K562 (cell line): ENCODE measurements at regions not wholly inside any gene's neighbourhood (a gene's known extent, or its start where the extent isn't known, plus 50 kb on each side); places are given as distances from the start of the nearest gene placed in this dataset.

Source experiments
- ARID1B ChIP-seq: fragments of 450-650 bp; IDR thresholded peaks from 2 replicates; pipeline ENCODE4 v1.6.1; 2016; ENCODE audit warnings: antibody characterized with exemption, mild to moderate bottlenecking, inconsistent platforms
- BRD4 ChIP-seq: fragments of 200-600 bp; sonication (generic); IDR thresholded peaks from 2 replicates; pipeline ENCODE4 v1.6.1; 2017; ENCODE audit warnings: inconsistent platforms
- CAMTA2 ChIP-seq: fragments of 250-450 bp; sonication (Bioruptor Pico); conservative IDR thresholded peaks from 2 replicates; pipeline ENCODE4 v1.5.1; 2022
- CC2D1A ChIP-seq: fragments of 450-650 bp; IDR thresholded peaks from 2 replicates; pipeline ENCODE4 v1.6.1; 2017; ENCODE audit warnings: mild to moderate bottlenecking
- JUND ChIP-seq, 2 experiments: IDR thresholded peaks; 2 replicates in 1 of 2; 3 replicates in 1 of 2; pipeline ENCODE4 v1.6.1; 2011; ENCODE audit warnings: borderline replicate concordance in 2 of 2, low read depth in 2 of 2, low read length in 2 of 2, improper control_type of control experiment in 1 of 2, missing biosample characterization in 1 of 2, missing genetic modification characterization in 1 of 2, missing genetic modification reagents in 1 of 2
- MIER1 ChIP-seq: fragments of 450-650 bp; IDR thresholded peaks from 2 replicates; pipeline ENCODE4 v1.6.1; 2016; ENCODE audit warnings: antibody characterized with exemption, mild to moderate bottlenecking, low read depth
- RFX1 ChIP-seq: fragments of 450-650 bp; IDR thresholded peaks from 2 replicates; pipeline ENCODE4 v1.6.1; 2016; ENCODE audit warnings: mild to moderate bottlenecking, moderate library complexity
- SMARCB1 ChIP-seq: IDR thresholded peaks from 2 replicates; pipeline ENCODE4 v1.6.1; 2011; ENCODE audit warnings: improper control_type of control experiment, low read depth; ENCODE audit not compliant: insufficient read length
- SP2 ChIP-seq: IDR thresholded peaks from 2 replicates; pipeline ENCODE4 v1.6.1; 2011; ENCODE audit warnings: mild to moderate bottlenecking, low read depth, low read length, moderate library complexity; ENCODE audit not compliant: poor library complexity, severe bottlenecking; ENCODE audit errors: extremely low read depth
- ZNF143 ChIP-seq: sonication (generic); formaldehyde crosslinking; IDR thresholded peaks from 2 replicates; pipeline ENCODE4 v1.9.0; 2022; ENCODE audit warnings: mild to moderate bottlenecking, missing genetic modification reagents
- ZNF75A ChIP-seq: fragments of 450-650 bp; formaldehyde crosslinking; IDR thresholded peaks from 2 replicates; pipeline ENCODE4 v1.4.0; 2020; ENCODE audit warnings: mild to moderate bottlenecking
- TF ChIP-seq, protein P1 (sequence below), 2 experiments: fragments of 450-650 bp; IDR thresholded peaks; 2 replicates each; pipeline ENCODE4 v1.6.1; 2016; ENCODE audit warnings: mild to moderate bottlenecking in 2 of 2, borderline replicate concordance in 1 of 2, low read depth in 1 of 2, moderate library complexity in 1 of 2
- TF ChIP-seq, protein P2 (sequence below): sonication (generic); formaldehyde crosslinking; IDR thresholded peaks from 2 replicates; pipeline ENCODE4 v1.8.1; 2023; ENCODE audit warnings: missing genetic modification reagents, mild to moderate bottlenecking, borderline replicate concordance

DNA sequence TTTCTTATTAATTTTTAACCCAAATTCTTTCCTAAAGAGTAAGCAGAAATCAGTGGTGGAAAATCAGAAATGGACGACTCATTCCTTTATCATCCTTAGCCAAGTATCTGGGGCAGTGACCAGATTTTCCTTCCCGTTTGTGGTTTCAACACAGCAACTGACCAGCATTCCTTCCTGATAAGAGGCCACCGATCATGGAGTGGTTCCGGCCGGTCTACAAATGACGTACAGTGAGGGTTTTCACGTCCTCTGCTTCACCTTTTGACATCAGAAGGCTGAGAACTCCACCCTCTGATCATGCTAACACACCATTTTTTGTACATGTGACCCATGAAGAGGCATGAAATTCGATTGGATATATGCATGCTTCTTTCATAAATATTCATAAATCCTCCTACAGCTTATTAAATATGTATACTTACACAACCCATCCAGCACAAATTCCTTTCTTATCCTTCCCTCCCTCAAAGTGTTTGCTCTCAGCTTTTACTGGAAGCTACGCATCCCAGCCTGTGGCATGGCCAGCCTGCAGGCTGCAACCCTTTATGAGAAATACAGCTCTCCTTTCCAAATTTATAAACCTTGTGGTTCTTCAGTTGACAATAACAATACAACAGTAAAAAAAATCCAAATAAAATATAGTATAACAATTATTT lies 173.0 kb upstream of the CASK start (continued):
- TF ChIP-seq, protein P1, sequence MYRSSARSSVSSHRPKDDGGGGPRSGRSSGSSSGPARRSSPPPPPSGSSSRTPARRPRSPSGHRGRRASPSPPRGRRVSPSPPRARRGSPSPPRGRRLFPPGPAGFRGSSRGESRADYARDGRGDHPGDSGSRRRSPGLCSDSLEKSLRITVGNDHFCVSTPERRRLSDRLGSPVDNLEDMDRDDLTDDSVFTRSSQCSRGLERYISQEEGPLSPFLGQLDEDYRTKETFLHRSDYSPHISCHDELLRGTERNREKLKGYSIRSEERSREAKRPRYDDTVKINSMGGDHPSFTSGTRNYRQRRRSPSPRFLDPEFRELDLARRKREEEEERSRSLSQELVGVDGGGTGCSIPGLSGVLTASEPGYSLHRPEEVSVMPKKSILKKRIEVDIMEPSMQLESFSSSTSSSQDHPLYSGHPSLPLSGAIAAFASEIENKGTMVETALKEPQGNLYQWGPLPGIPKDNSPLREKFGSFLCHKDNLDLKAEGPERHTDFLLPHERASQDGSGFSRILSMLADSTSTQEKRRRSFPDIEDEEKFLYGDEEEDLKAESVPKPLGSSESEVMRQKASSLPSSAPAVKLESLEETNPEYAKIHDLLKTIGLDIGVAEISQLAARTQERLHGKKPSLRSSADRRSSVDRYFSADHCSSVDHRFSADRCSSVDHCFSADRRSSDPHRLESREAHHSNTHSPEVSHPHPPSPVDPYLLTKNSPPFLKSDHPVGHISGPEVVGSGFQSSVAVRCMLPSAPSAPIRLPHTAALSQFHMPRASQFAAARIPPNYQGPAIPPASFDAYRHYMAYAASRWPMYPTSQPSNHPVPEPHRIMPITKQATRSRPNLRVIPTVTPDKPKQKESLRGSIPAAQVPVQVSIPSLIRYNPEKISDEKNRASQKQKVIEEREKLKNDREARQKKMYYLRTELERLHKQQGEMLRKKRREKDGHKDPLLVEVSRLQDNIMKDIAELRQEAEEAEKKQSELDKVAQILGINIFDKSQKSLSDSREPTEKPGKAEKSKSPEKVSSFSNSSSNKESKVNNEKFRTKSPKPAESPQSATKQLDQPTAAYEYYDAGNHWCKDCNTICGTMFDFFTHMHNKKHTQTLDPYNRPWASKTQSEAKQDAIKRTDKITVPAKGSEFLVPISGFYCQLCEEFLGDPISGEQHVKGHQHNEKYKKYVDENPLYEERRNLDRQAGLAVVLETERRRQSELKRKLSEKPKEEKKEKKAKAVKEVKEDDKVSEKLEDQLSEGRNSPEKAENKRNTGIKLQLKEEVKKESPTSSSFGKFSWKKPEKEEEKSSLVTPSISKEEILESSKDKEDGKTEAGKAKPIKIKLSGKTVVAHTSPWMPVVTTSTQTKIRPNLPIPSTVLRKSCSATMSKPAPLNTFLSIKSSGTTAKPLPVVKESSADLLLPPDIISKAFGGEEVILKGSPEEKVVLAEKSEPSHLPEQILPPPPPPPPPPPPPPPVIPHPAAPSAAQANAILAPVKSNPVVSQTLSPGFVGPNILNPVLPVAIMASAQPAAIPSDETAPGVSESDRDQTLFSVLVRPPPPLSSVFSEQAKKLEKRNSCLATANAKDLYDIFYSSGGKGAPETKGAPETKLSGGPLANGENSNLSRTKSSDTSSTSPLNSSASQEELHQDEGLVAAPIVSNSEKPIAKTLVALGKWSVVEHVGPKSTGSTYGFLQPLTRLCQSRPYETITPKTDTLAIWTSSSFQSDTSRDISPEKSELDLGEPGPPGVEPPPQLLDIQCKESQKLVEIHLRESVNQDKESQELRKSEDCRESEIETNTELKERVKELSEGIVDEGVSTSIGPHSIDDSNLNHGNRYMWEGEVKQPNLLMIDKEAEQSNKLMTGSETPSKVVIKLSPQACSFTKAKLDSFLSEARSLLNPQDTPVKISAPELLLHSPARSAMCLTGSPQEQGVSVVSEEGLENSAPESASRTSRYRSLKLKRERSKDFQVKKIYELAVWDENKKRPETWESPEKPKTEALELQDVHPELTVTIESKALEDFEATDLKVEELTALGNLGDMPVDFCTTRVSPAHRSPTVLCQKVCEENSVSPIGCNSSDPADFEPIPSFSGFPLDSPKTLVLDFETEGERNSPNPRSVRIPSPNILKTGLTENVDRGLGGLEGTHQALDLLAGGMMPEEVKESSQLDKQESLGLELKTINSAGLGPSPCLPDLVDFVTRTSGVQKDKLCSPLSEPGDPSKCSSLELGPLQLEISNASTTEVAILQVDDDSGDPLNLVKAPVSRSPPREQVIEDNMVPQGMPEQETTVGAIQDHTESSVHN (IDR thresholded peaks at IDR 0.05; ENCODE audit: borderline replicate concordance in 1 of 2, low read depth in 1 of 2): no peak
- TF ChIP-seq, protein P2, sequence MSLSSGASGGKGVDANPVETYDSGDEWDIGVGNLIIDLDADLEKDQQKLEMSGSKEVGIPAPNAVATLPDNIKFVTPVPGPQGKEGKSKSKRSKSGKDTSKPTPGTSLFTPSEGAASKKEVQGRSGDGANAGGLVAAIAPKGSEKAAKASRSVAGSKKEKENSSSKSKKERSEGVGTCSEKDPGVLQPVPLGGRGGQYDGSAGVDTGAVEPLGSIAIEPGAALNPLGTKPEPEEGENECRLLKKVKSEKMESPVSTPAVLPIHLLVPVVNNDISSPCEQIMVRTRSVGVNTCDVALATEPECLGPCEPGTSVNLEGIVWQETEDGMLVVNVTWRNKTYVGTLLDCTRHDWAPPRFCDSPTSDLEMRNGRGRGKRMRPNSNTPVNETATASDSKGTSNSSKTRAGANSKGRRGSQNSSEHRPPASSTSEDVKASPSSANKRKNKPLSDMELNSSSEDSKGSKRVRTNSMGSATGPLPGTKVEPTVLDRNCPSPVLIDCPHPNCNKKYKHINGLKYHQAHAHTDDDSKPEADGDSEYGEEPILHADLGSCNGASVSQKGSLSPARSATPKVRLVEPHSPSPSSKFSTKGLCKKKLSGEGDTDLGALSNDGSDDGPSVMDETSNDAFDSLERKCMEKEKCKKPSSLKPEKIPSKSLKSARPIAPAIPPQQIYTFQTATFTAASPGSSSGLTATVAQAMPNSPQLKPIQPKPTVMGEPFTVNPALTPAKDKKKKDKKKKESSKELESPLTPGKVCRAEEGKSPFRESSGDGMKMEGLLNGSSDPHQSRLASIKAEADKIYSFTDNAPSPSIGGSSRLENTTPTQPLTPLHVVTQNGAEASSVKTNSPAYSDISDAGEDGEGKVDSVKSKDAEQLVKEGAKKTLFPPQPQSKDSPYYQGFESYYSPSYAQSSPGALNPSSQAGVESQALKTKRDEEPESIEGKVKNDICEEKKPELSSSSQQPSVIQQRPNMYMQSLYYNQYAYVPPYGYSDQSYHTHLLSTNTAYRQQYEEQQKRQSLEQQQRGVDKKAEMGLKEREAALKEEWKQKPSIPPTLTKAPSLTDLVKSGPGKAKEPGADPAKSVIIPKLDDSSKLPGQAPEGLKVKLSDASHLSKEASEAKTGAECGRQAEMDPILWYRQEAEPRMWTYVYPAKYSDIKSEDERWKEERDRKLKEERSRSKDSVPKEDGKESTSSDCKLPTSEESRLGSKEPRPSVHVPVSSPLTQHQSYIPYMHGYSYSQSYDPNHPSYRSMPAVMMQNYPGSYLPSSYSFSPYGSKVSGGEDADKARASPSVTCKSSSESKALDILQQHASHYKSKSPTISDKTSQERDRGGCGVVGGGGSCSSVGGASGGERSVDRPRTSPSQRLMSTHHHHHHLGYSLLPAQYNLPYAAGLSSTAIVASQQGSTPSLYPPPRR (CRISPR knock-in tag): no peak
- TF ChIP-seq MIER1: no peak
- no peak for TF ChIP-seq SP2
- TF ChIP-seq ZNF143 (CRISPR knock-in tag): no peak
- no peak for TF ChIP-seq BRD4
- TF ChIP-seq SMARCB1: no peak
- TF ChIP-seq ARID1B: no peak
- no peak for TF ChIP-seq ZNF75A (CRISPR knock-in tag)
- TF ChIP-seq JUND (IDR thresholded peaks at IDR 0.05; ENCODE audit: borderline replicate concordance, low read depth, low read length): no peak
- peak; percentile 10; the same call in 1 of the 3 replicates for TF ChIP-seq JUND (tag; IDR thresholded peaks at IDR 0.05; ENCODE audit: borderline replicate concordance, low read depth, low read length)
- TF ChIP-seq CC2D1A: no peak
- no peak for TF ChIP-seq RFX1
- no peak for TF ChIP-seq CAMTA2
